HEK293T (cell line): ENCODE measurements at regions not wholly inside any gene's neighbourhood (a gene's known extent, or its start where the extent isn't known, plus 50 kb on each side); places are given as distances from the start of the nearest gene placed in this dataset.

ENCODE experiments used
- ARNT ChIP-seq: fragments of 450-650 bp; IDR thresholded peaks from 2 replicates; pipeline ENCODE4 v1.6.1; 2017; ENCODE audit warnings: mild to moderate bottlenecking
- CTBP1 ChIP-seq: fragments of 450-650 bp; IDR thresholded peaks from 2 replicates; pipeline ENCODE4 v1.6.1; 2016; ENCODE audit warnings: borderline replicate concordance
- FOXK2 ChIP-seq: fragments of 450-650 bp; IDR thresholded peaks from 2 replicates; pipeline ENCODE4 v1.6.1; 2016; ENCODE audit warnings: mild to moderate bottlenecking
- FOXM1 ChIP-seq: fragments of 450-650 bp; IDR thresholded peaks from 2 replicates; pipeline ENCODE4 v1.6.1; 2017; ENCODE audit warnings: mild to moderate bottlenecking, borderline replicate concordance
- HDGF ChIP-seq: fragments of 450-650 bp; IDR thresholded peaks from 2 replicates; pipeline ENCODE4 v1.6.1; 2017; ENCODE audit warnings: antibody characterized with exemption, borderline replicate concordance
- SP1 ChIP-seq: fragments of 450-650 bp; IDR thresholded peaks from 2 replicates; pipeline ENCODE4 v1.6.1; 2017
- SUZ12 ChIP-seq: fragments of 450-650 bp; IDR thresholded peaks from 2 replicates; pipeline ENCODE4 v1.6.1; 2016; ENCODE audit warnings: mild to moderate bottlenecking
- TARDBP ChIP-seq: fragments of 450-650 bp; IDR thresholded peaks from 2 replicates; pipeline ENCODE4 v1.6.1; 2016
- ZNF384 ChIP-seq: fragments of 450-650 bp; IDR thresholded peaks from 2 replicates; pipeline ENCODE4 v1.6.1; 2016

DNA sequence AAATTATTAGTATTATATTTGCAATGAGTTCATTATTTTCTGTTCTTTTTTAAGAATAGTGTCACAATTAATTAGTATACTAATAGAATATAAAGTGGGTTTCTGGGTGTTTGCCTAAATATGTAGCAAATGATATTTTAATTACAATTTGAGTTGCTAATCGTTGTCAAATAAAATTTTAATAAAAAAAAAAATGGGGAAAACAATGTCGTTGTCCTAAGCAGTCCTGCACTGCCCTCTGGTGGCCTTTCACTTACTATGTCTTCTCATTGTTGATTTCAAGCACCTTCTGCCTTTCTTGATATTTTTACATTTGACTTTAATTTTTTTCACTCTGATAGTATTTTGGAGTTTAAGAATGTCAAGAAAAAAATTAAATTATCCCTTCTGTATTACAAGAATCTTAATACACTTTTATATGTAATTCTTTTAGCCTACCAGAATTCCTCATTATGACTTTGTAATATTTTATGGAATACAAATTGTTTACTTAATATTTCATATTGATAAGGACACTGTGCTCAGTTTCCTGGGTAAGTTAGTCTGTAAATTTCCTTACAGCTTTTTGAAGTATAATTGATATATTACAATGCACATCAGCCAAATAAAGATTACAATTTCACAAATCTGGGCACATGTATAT, 104.5 kb upstream of the FMN2 start:
- TF ChIP-seq ARNT, result no peak
- no peak for TF ChIP-seq CTBP1
- TF ChIP-seq SUZ12, result no peak
- no peak for TF ChIP-seq FOXM1
- no peak for TF ChIP-seq TARDBP
- TF ChIP-seq HDGF, result no peak
- peak; percentile 85 for TF ChIP-seq ZNF384
- TF ChIP-seq SP1, result no peak
- TF ChIP-seq FOXK2, result no peak
